Omental fat pad (tissue), 3 donors: ENCODE measurements at regions not wholly inside any gene's neighbourhood (a gene's known extent, or its start where the extent isn't known, plus 50 kb on each side); places are given as distances from the start of the nearest gene placed in this dataset.

Source experiments
- ATAC-seq: fragments of 150-250 bp; one replicate; pipeline ENCODE4 v1.9.1; 2016; ENCODE audit warnings: mild to moderate bottlenecking, moderate library complexity; ENCODE audit not compliant: low FRiP score
- DNase-seq: peaks from one replicate; pipeline ENCODE4 v3.0.0-alpha.2; 2019; ENCODE audit warnings: low spot score
- TF ChIP-seq, protein P1 (sequence below), 3 donors: fragments of 450-650 bp; IDR thresholded peaks; one replicate each; pipeline ENCODE4 v1.5.1; 2016 to 2017; ENCODE audit warnings: antibody characterized with exemption in 3 of 3, mild to moderate bottlenecking in 3 of 3, moderate library complexity in 2 of 3

DNA sequence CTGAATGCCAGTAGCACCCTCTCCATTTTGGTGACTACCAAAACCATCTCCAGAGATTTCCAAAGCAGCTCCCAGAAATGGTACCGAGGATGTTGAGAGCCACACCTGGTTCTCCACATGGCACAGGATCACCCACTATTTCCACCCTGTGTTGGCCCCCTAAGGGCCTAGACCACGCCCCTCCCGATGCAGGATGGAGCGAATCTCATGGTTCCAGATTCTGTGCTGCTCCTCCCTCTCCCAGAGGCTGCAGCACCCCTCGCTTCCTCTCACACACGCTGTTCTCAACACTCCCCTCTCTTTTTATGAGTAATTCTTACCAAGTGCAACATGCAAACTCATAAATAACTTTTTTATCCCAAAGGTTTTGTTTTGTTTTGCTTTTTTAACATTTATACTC lies 571.5 kb downstream of the STK39 start:
- ATAC-seq (no peak), DNase-seq (no peak)
- TF ChIP-seq, protein P1, sequence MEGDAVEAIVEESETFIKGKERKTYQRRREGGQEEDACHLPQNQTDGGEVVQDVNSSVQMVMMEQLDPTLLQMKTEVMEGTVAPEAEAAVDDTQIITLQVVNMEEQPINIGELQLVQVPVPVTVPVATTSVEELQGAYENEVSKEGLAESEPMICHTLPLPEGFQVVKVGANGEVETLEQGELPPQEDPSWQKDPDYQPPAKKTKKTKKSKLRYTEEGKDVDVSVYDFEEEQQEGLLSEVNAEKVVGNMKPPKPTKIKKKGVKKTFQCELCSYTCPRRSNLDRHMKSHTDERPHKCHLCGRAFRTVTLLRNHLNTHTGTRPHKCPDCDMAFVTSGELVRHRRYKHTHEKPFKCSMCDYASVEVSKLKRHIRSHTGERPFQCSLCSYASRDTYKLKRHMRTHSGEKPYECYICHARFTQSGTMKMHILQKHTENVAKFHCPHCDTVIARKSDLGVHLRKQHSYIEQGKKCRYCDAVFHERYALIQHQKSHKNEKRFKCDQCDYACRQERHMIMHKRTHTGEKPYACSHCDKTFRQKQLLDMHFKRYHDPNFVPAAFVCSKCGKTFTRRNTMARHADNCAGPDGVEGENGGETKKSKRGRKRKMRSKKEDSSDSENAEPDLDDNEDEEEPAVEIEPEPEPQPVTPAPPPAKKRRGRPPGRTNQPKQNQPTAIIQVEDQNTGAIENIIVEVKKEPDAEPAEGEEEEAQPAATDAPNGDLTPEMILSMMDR (IDR thresholded peaks at IDR 0.05): no peak

DNA sequence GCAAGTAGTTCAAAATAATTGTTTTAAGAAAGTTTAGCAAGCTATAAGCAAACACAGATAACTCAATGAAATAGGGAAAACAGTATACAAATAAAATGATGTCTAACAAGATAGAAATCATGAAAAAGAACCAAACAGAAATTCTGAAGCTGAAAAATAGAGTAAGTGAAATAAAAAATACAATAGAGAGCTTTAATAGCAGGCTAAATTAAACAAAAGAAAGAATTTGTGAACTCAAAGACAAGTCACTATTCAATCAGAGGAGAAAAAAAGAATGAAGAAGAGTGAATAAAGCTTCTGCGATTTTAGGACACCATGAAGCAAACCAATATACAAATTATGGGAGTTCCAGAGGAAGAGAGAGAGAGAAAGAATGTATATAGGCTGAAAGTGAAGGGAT lies 576.8 kb downstream of the STK39 start:
- no peak for ATAC-seq
- TF ChIP-seq, protein P1 (IDR thresholded peaks at IDR 0.05): no peak

DNA sequence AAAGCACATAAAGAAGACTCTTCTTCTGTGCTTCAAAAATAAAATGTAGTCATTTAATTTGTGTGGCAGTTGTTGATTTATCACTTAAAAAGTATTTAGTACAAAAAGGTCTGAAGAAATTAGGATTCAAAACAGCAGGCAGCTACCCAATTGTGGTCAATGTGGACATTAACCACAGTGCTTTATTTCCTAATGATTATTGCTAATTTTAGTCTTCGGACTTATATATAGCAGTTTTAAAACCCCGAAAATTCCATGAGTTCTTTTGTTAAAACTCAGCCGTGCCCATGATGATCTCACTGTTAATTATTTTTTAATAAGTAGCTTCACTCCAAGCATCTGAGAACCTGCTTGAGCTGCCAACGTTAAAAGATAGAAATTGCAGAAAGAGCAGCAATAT lies 594.3 kb downstream of the STK39 start:
- TF ChIP-seq, protein P1 (IDR thresholded peaks at IDR 0.05): no peak
- ATAC-seq (no peak), DNase-seq (no peak)

More for the DNA sequence above, 576.8 kb downstream of the STK39 start:
- no peak for DNase-seq

DNA sequence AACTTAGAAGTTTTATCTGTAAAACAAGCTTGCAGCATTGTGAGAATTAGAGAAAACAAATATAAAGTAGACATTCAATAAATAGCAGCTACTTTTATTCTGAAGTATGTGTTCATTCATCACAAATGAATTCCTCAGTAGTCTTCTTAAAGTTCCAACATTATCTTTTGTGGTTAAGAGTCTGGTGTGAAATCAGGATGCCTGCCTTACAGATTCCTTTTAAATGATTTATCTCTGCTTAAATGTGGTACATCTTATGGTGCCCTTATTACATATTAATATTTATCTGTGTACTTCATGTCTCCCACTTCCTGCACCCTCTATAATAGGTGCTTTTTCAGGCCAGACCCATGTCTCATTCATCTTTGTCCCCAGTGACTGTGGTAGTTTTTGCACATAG lies 595.0 kb downstream of the STK39 start:
- ATAC-seq (no peak), DNase-seq (no peak)
- TF ChIP-seq, protein P1 (IDR thresholded peaks at IDR 0.05): no peak

DNA sequence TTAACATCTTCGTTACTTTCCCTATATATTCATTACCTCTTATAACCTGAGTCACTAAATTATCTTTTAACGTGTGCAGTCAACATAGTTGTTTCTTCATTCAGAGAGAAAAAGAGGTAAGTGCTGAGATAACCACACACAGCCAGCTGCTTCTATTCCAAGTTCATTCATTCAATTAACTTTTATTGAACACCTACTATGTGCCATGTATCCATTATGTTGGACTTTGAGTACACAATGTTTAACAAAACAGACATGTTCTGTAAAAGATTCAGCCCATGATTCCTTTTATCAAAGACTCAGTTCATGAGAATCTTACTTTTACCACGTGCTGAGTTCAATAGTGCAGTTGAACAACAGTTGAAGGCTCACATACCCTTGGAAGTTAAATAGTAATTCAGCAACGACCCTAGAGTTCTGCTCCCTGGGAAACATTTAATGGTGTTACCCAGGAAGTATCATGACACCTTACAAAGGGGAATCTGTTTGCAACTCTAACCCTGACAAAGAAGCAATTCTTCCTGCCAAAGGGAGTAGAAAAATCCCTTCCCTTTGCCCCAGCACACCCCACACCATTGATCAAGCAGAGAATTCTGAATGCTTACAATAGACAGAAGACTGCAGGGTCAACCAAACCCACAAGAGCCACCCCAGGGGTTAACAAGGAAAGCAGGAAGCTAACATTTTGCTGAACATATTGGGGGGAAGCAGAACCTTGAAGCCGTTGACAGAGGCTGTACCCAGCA lies 595.8 kb downstream of the STK39 start:
- TF ChIP-seq, protein P1 (IDR thresholded peaks at IDR 0.05): no peak
- ATAC-seq: no peak
- no peak for DNase-seq

DNA sequence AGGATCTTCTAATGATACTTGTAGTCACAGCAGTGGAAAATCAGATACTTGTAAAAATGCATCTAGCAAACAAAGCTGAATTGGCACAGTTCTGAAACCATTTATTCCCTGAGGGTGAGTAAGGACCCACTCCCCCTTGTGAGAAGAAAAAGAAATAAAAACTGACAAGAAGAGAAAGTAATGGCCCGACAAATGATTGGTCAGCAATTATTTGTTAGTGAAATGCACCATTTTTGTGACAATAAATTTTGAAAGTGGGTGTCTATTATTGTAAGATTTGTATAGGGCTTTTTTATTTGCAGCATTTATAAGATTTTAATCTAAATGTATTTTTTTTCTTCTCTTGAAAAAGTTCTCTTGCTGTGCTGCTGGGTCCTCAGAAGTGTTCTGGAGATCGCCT lies 600.8 kb downstream of the STK39 start:
- DNase-seq (no peak), ATAC-seq (no peak)
- TF ChIP-seq, protein P1 (IDR thresholded peaks at IDR 0.05): no peak

DNA sequence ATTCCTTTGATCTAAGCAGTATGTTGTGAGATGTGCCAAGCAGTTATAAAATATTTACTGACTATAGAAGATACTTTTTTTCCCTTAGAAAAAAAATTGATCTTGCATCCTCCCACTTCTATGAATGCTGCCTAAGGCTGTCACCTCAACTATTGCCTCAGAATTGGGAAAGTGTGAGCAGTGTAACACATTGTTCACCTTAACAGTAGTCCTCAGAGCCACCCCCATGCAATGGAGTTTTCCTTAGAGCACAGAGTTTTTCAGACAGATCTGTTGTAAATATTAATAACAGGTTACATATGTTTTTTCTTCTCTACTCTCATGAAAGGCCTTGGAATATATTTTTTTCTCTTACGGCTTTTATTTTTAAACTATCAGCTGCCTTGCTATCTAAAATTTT lies 607.3 kb downstream of the STK39 start:
- ATAC-seq (no peak), DNase-seq (no peak)
- TF ChIP-seq, protein P1 (IDR thresholded peaks at IDR 0.05): no peak
